ENCODE measurements at regions not wholly inside any gene's neighbourhood (a gene's known extent, or its start where the extent isn't known, plus 50 kb on each side); places are given as distances from the start of the nearest gene placed in this dataset.
A peak's percentile ranks its signal among the peaks of the same experiment; 100 is the strongest.
"Not testable (repeated sequence)": the region's sequence is repeated elsewhere in the genome, so short reads cannot be mapped to it uniquely, and the experiment has no call there.

DNA sequence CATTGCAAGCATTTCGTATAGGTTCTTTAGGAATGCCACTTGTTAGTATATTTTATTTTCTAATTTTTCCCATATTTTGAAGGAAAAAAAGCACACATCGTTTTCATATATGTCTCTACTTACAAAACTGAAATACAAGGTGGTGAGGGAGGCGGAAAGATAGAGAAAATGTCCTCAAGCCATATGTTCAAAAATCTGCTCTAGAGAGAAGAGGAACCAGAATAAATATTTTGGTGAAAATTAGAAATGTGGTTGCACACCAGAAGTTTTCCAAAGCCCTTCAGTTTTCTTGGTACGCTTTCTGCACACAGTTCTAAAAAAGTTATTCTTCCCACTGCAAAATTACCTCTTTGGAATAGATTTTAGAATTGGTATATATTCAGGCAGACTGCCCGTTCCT is 107.4 kb upstream of the RHOBTB1 start:
- DNase-seq (ENCODE audit: low read depth), result no peak
- no peak overlapping the region for H3K4me3 ChIP-seq (ENCODE audit: low read depth, low read length)
- TF ChIP-seq, protein P1, sequence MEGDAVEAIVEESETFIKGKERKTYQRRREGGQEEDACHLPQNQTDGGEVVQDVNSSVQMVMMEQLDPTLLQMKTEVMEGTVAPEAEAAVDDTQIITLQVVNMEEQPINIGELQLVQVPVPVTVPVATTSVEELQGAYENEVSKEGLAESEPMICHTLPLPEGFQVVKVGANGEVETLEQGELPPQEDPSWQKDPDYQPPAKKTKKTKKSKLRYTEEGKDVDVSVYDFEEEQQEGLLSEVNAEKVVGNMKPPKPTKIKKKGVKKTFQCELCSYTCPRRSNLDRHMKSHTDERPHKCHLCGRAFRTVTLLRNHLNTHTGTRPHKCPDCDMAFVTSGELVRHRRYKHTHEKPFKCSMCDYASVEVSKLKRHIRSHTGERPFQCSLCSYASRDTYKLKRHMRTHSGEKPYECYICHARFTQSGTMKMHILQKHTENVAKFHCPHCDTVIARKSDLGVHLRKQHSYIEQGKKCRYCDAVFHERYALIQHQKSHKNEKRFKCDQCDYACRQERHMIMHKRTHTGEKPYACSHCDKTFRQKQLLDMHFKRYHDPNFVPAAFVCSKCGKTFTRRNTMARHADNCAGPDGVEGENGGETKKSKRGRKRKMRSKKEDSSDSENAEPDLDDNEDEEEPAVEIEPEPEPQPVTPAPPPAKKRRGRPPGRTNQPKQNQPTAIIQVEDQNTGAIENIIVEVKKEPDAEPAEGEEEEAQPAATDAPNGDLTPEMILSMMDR (IDR thresholded peaks at IDR 0.05; ENCODE audit: insufficient read depth, low read depth, low read length), result no peak

- no peak for DNase-seq (ENCODE audit: low read depth)
- no peak overlapping the region for H3K4me3 ChIP-seq (ENCODE audit: low read depth, low read length)
- TF ChIP-seq, protein P1 (IDR thresholded peaks at IDR 0.05; ENCODE audit: insufficient read depth, low read depth, low read length), result no peak
These were observed 106.2 kb upstream of the RHOBTB1 start for GRCh38 chr10:61050120-61050745.

GRCh38 chr10:61049386-61049785 is 105.4 kb upstream of the RHOBTB1 start:
- DNase-seq (ENCODE audit: low read depth), result no peak
- TF ChIP-seq, protein P1 (IDR thresholded peaks at IDR 0.05; ENCODE audit: insufficient read depth, low read depth, low read length), result no peak

DNA sequence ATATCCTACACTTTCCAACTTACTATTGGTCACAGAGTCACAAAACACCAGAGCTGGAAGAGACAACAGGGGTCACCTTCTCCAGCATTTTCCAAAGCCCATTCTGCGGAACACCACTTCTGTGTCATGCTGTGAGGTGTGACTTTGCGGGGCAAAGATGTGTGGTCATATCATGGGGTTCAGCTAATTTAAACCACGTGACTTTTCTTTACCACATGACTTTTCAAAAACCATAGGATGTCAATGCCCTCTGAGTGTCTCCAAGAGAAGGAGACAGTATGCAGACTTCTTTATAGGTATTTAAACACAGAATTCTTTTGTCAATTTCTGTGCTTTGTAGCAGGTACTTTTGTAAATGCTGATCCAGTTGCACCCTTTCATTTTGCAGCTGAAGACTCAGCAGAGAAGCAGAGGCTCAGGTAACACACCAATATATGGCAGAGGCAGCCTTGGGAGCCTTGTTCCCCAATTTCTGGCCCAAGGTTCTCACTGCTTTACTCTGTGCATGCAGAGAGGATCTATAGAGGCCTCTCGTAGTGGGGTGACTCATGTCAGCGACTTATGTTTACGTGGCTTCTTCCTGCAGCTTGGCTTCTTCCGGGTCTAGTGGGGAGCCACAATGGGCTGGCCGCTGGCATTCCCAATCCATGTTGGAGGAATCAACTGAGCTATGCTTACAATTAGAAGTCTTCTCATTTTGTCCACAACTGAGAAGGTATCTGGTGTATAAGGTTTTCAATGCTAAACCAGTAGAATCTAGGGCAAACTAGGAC is 104.0 kb upstream of the RHOBTB1 start:
- TF ChIP-seq, protein P1 (IDR thresholded peaks at IDR 0.05; ENCODE audit: insufficient read depth, low read depth, low read length), result no peak
- DNase-seq (ENCODE audit: low read depth), result peak; percentile 8
- no peak overlapping the region for H3K4me3 ChIP-seq (ENCODE audit: low read depth, low read length)

More at GRCh38 chr10:61049386-61049785, 105.4 kb upstream of the RHOBTB1 start:
- H3K4me3 ChIP-seq (ENCODE audit: low read depth, low read length), result no peak overlapping the region

DNA sequence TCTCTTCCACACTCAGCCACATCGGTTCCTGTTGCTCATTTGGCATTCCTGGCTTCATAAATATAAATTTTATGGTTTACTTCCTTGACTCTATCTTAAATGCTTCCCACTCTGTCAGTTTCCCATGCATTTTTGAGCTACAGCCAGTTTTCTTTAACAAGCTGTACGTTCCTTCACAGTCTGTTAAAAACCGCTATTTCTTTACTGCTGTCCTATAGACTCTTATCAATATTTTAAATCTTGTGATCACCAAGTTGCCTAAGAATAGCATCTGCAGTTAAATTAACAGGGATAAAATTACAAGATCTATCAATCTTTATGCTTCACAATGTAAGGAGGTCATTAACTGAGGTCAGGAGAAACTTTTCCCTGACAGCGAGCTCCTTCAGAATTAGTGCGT is 103.1 kb upstream of the RHOBTB1 start:
- TF ChIP-seq, protein P1 (IDR thresholded peaks at IDR 0.05; ENCODE audit: insufficient read depth, low read depth, low read length), result no peak
- H3K4me3 ChIP-seq (ENCODE audit: low read depth, low read length), result no peak overlapping the region
- DNase-seq (ENCODE audit: low read depth), result peak; percentile 95

- DNase-seq (ENCODE audit: low read depth), result not testable (repeated sequence)
These were observed 101.5 kb upstream of the RHOBTB1 start for GRCh38 chr10:61045480-61045879.

GRCh38 chr10:61042533-61042932 is 98.5 kb upstream of the RHOBTB1 start:
- TF ChIP-seq, protein P1 (IDR thresholded peaks at IDR 0.05; ENCODE audit: insufficient read depth, low read depth, low read length), result no peak
- DNase-seq (ENCODE audit: low read depth), result no peak
- no peak overlapping the region for H3K4me3 ChIP-seq (ENCODE audit: low read depth, low read length)

More at GRCh38 chr10:61045480-61045879, 101.5 kb upstream of the RHOBTB1 start:
- H3K4me3 ChIP-seq (ENCODE audit: low read depth, low read length), result not testable (repeated sequence)

Measured in fibroblast of villous mesenchyme (primary cell).